ENCODE measurements at regions not wholly inside any gene's neighbourhood (a gene's known extent, or its start where the extent isn't known, plus 50 kb on each side); places are given as distances from the start of the nearest gene placed in this dataset.
"Not testable (repeated sequence)": the region's sequence is repeated elsewhere in the genome, so short reads cannot be mapped to it uniquely, and the experiment has no call there.

- no peak for DNase-seq (ENCODE audit: low read depth in 4 of 4, low spot score in 2 of 4)
Measured at GRCh38 chr1:223018534-223018933, 124.5 kb downstream of the TLR5 start.

- no peak for DNase-seq (ENCODE audit: low read depth in 4 of 4, low spot score in 2 of 4)
Measured at GRCh38 chr1:223019256-223019655, 123.8 kb downstream of the TLR5 start.

- no peak for DNase-seq (ENCODE audit: low read depth in 4 of 4, low spot score in 2 of 4)
Measured at GRCh38 chr1:223020770-223021169, 122.3 kb downstream of the TLR5 start.

GRCh38 chr1:223022641-223023473 is 120.2 kb downstream of the TLR5 start:
- DNase-seq (ENCODE audit: low read depth in 4 of 4, low spot score in 2 of 4): peak in 1 of 4 donors; percentile 64

GRCh38 chr1:223023863-223024262 is 119.2 kb downstream of the TLR5 start:
- DNase-seq (ENCODE audit: low read depth in 4 of 4, low spot score in 2 of 4): no peak

GRCh38 chr1:223024486-223024885 is 118.6 kb downstream of the TLR5 start:
- DNase-seq (ENCODE audit: low read depth in 4 of 4, low spot score in 2 of 4): not testable (repeated sequence)

- not testable (repeated sequence) for DNase-seq (ENCODE audit: low read depth in 4 of 4, low spot score in 2 of 4)
Measured at GRCh38 chr1:223025190-223025734, 117.8 kb downstream of the TLR5 start.

GRCh38 chr1:223026639-223027038 is 116.4 kb downstream of the TLR5 start:
- DNase-seq (ENCODE audit: low read depth in 4 of 4, low spot score in 2 of 4): not testable (repeated sequence)

- no peak for DNase-seq (ENCODE audit: low read depth in 4 of 4, low spot score in 2 of 4)
Measured at GRCh38 chr1:223029985-223030769, 112.9 kb downstream of the TLR5 start.

GRCh38 chr1:223030871-223031400 is 112.1 kb downstream of the TLR5 start:
- DNase-seq (ENCODE audit: low read depth in 4 of 4, low spot score in 2 of 4): no peak

GRCh38 chr1:223031733-223032601 is 111.1 kb downstream of the TLR5 start:
- DNase-seq (ENCODE audit: low read depth in 4 of 4, low spot score in 2 of 4): no peak

GRCh38 chr1:223033658-223034057 is 109.4 kb downstream of the TLR5 start:
- no peak for DNase-seq (ENCODE audit: low read depth in 4 of 4, low spot score in 2 of 4)

GRCh38 chr1:223034270-223034798 is 108.7 kb downstream of the TLR5 start:
- DNase-seq (ENCODE audit: low read depth in 4 of 4, low spot score in 2 of 4): no peak

- DNase-seq (ENCODE audit: low read depth in 4 of 4, low spot score in 2 of 4): peak in 1 of 4 donors; percentile 34
Measured at GRCh38 chr1:223035724-223036478, 107.1 kb downstream of the TLR5 start.

- no peak for DNase-seq (ENCODE audit: low read depth in 4 of 4, low spot score in 2 of 4)
Measured at GRCh38 chr1:223036479-223036845, 106.6 kb downstream of the TLR5 start.

GRCh38 chr1:223037845-223038244 is 105.2 kb downstream of the TLR5 start:
- no peak for DNase-seq (ENCODE audit: low read depth in 4 of 4, low spot score in 2 of 4)

- DNase-seq (ENCODE audit: low read depth in 4 of 4, low spot score in 2 of 4): no peak
Measured at GRCh38 chr1:223038288-223039006, 104.6 kb downstream of the TLR5 start.

- no peak for DNase-seq (ENCODE audit: low read depth in 4 of 4, low spot score in 2 of 4)
Measured at GRCh38 chr1:223039990-223040389, 103.1 kb downstream of the TLR5 start.

- no peak for DNase-seq (ENCODE audit: low read depth in 4 of 4, low spot score in 2 of 4)
Measured at GRCh38 chr1:223041481-223041880, 101.6 kb downstream of the TLR5 start.
